ENCODE measurements at regions not wholly inside any gene's neighbourhood (a gene's known extent, or its start where the extent isn't known, plus 50 kb on each side); places are given as distances from the start of the nearest gene placed in this dataset.

DNA sequence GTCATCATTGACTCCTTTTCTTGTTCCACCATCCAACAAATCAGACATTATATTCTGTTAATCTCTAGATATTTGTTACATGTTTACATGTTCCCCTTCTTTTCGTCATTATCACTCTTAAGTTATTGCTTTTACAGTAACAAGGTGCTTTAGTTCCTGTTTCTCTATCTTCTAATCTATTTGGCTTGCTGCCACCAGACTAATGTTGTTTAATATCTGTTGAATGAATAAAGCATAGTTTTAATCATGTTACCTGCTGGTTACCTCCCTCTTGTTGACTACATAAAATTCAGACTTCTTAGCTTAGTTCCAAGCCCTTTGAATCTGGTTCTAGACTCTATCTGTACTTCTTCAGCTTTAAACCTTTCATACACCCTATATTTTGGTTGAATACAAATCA lies 129.8 kb upstream of the TRIM2 start:
- TF ChIP-seq CTCF (conservative IDR thresholded peaks at IDR 0.05) (no peak), ZFX (IDR thresholded peaks at IDR 0.05) (no peak)
